ENCODE measurements at regions not wholly inside any gene's neighbourhood (a gene's known extent, or its start where the extent isn't known, plus 50 kb on each side); places are given as distances from the start of the nearest gene placed in this dataset.

DNA sequence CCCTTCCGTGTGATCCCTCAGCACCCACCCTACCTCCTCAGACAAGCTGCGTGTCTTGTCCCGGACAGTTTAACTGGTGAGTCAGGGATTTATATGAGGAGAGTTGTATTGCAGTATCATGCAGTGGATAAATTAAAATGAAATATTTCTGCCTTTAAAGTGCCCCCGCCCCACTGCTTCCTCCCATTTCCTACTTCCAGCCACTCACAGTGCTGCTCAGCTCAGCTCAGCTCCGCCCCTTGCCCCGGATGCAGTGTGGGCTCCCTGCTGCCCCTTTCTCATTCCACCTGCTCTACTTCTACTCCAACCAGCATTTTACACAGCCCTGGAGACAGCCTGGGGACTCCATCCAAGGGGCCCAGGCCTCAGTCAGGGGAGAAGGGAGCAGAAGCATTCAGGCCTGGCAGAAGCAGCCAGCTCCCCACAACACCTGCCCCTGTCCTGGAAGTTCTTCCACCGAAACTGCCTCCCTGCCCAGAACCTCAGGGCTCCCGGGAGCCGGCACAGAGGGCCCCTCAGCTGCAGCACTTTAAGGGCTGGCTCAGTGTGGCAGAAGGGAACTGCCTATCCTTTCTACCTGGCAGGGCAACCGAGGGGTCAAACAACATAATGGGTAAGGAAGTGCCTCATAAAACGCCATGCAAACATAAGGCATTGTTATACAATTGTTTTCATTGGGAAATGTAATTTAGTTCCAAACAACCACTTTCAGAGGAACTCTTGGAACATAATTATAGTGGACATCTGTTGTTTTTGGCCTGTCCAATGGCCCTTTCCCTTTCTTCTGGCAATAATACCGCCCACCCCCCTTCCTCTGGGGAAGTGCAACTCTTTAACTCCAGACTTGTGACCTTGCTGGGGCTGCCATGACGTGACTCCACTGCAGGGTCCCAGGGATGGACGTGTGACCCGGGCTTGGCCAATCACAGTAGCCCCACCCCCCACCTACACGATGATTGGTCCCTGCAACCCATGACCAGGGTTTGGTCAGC is 102.3 kb downstream of the LIPG start:
- no peak for DNase-seq (ENCODE audit: low read depth in 3 of 3, low spot score in 2 of 3)

DNA sequence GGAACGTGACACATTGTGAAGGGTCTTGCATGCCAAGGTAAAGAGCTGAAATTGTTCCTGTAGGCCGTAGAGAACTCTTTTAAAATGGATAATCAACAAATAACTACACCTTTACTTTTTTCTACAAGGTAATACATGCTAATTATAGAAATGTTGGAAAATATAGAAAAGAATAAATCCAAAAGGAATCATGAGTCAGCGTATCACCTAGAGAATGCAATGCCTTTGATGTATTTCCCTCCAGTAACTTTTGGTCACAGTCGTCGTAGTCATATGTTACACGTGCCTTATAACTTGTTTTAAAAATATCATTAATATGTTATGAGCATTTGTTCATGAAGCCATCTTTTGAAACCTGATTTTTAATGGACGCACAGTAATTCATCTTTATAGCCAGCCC is 100.6 kb downstream of the LIPG start:
- no peak for DNase-seq (ENCODE audit: low read depth in 3 of 3, low spot score in 2 of 3)

DNA sequence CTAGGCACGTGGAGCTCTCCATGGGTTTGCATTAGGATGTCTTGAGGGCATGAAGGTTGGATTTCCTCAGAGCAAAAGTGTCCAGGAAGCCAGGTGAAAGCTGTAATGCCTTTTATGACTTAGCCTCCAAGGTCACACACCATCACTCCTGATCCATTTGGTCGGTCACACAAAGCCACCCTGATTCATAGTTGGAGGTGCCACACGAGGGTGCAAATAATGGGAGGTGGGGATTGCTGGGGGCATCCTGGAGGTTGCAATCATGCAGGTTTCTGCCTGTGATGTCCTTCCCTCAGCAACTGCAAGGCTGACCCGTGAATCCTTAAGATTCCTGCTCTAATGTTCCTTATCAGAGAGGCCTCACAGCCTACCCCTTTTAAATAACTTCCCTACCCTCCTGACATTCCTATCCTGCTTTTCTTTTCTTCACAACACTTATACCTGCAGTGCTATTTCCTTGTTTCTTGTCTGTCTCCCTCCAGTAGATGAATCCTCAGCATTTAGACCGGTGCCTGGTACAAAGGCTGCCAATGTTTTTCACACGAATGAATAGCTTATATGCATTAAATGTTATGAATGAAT is 97.1 kb downstream of the LIPG start:
- DNase-seq (ENCODE audit: low read depth in 3 of 3, low spot score in 2 of 3) = no peak

DNA sequence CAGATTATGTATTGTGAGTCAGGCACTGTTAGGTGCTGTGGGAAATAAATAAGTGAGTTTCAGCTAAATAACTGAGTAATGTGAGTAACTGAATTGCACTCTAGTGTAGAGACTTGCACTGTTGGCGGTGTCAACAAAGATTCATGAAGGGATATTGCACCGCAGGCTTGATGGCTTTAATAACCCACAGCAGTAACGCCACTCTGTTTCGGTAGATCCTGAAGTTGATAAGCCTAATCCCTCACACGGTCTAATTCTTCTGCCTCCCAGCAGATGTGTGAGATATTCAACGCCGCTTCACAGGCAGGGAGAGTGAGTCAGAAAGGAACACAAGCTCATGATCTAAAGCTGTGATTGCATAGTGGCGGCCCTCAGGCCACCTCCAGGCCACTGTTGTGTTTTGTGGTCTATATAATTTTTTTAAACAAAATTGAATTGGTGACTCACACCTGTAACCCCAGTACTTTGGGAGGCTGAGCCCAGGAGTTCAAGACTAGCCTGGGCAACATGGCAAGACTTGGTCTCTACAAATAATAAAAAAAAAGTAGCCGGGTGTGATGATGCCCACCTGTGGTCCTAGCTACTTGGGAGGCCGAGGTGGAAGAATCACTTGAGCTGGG is 94.3 kb downstream of the LIPG start:
- DNase-seq (ENCODE audit: low read depth in 3 of 3, low spot score in 2 of 3) = no peak

DNA sequence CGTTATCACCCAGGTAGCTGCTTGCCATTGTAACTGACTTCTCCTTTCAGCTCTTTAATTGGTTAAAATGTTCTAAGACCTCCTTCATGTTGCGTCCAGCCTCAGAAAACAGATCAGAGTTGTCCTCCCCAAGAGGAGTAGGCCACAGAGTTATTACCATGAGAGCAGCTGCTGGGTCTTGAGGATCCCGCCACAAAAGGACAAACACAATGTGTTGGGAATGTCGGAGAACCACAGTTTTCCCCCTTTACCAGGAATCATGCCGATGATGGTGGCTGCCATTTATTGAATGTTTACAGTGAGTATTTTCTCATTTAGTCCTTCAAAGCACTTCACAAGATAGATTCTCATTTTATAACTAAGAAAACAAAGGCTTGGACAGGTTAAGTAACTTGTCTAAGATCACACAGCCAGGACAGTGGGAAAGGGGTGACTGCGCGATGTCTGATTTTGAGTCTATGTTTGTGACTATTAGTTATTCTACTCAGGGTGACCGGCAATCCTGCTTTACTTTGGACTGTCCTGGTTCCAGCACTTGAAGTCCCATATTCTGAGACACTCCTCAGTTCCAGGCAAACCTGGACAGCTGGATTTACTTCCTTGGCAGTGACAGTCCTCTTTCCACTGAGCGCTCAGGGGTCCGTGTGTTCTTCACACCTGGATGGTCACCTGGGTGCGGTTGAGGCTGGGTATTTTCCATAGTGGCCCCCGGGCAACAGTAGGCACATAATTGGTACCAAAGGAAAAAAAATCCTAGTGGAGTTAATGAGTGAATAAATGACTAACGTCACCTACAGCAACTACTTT is 93.6 kb downstream of the LIPG start:
- DNase-seq (ENCODE audit: low read depth in 3 of 3, low spot score in 2 of 3) = no peak

DNA sequence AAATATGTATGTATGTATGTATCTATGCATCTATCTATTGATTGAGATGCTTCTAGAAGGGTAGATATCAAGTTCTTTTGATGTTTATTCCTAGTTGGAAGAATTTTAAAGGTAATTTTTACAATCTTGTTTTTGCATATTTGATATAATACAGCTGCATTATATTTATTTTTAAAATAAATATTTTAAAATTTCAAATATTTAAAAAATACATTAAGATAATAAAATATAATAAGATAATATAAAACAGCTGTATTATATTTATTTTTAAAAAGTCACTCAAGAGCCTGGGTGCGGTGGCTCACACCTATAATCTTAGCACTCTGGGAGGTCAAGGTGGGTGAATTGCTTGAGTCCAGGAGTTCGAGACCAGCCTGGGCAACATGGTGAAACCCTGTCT is 92.5 kb downstream of the LIPG start:
- no peak for DNase-seq (ENCODE audit: low read depth in 3 of 3, low spot score in 2 of 3)

DNA sequence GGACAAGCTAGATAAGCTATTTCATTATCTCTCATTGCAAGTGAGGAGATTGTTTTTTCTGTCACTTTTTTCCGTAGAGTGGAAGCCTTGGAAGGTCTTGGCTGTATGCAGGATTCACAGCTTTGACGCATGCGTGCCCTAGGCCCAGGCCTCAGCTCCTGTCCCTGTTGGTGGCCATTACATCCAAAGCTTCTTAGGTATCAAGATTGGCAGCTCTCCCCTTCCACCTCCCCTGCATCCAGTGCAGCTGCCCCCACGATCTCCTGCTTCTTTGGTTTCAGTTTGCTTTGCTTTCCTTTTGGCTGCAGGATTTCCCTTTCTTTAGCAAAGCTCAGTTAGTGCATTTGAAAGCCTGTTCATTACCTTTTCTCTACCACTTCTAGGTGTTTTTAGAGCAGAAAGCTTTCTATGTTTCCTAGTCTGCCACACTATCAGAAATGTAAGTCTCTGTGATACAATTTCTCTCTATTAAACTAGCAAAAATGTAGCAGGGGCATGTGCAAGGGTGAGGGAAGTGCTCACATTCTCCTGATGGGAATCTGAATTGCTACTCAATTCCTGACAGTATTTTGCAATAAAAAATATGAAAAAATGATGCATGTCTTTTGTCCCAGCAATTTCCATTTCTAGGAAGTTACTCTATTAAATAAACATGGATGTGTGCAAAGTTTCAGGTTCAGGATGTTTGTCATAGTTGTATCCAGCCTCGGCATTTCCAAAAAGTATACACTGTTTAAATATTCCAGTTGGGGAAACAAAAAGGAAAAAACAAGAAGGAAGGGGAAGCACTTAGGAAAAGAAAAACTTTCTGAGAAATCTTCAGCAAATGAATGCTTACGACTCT is 91.2 kb downstream of the LIPG start:
- DNase-seq (ENCODE audit: low read depth in 3 of 3, low spot score in 2 of 3) = peak in 1 of 3 donors; percentile 45

DNA sequence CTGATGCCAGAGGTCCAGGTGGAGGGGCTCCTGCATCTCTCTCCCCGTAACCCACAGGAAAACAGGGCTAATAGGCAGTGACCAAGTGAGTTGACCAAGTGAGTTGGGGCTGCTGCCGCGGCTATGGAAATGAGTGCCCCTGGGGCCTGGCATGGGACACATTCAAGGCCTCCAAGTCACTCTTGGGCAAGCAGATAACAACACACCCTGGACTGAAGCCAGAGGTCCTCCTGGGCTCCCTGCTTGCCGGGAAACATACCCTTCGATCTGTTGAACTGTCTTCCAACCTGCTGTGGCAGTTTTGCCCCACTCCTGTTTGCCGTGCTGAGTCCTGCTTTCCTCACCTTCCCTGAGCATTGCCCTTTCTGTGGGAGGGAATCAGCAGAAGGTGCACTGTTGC is 89.2 kb downstream of the LIPG start:
- DNase-seq (ENCODE audit: low read depth in 3 of 3, low spot score in 2 of 3) = no peak

DNA sequence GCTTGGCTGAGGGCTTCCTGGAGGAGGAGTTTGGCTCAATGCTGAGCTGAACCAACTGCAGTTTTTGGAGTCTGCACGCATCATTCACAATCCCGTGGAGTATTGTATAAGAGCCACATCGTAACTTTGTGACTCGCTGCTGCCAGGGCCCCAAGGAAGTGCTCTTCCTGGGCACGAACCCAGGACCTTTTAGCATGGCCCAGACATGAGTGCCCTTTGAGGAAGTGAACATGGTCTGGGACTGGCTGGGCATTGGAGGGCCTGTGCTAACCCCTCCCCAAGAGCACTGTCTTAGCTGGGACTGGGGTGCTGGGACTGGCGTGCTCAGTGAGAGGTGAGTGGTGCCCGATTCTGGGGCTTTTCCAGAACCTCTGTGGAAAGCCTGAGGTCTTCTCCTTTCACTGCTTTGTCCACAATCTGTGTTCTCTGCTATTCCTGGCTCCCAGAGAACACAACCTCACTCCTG is 88.6 kb downstream of the LIPG start:
- no peak for DNase-seq (ENCODE audit: low read depth in 3 of 3, low spot score in 2 of 3)

DNA sequence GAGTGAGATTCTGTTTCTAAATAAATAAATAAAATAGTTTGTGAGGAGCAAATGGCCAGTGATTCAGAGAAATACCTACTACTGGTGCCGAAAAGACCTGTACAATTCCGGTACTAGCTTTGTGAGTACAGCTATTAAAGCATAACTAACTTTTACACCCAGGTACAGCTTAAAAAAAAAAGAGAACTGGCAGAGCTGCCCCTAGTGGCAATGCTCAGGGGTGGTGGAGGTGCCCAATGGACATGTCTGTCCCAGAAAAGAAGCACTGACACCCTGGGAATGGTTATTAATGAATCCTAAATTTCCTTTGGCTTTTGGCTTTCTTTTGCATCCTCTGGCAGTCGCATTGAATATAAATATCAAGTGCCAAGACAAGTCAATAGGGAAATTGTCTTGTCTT is 87.0 kb downstream of the LIPG start:
- no peak for DNase-seq (ENCODE audit: low read depth in 3 of 3, low spot score in 2 of 3)
